ENCODE measurements at regions not wholly inside any gene's neighbourhood (a gene's known extent, or its start where the extent isn't known, plus 50 kb on each side); places are given as distances from the start of the nearest gene placed in this dataset.

- H2AFZ ChIP-seq (ENCODE audit: low read depth, low read length, poor library complexity, severe bottlenecking) = no peak overlapping the region
- H4K20me1 ChIP-seq (ENCODE audit: insufficient read depth) = no peaks in the 10 kb centered on the region
- H3K4me1 ChIP-seq (ENCODE audit: control insufficient read depth in 1 of 2, insufficient read depth in 2 of 2, low read length in 2 of 2) = no peaks in the 10 kb centered on the region
- no peaks in the 10 kb centered on the region for H3K9me2 ChIP-seq (ENCODE audit: insufficient read depth)
- ChIA-PET RAD21 (ENCODE audit: low non-redundant PET in 1 of 2, low total read pairs in 2 of 2, uncharacterized antibody in 2 of 2, unreplicated experiment in 2 of 2) (no interaction called here), CTCF (no interaction called here), POLR2A (no interaction called here)
- no peak overlapping the region for H3K4me3 ChIP-seq (replicated peaks in 1 of 2; ENCODE audit: low read depth in 1 of 2, low read length in 2 of 2)
- no TSS peak for BruUV-seq (replicated peaks)
- peaks cover 10 to 32% of the 10 kb centered on the region in 2 experiments; a peak in 3 of 4 replicates for H3K9me3 ChIP-seq (ENCODE audit: control insufficient read depth in 1 of 2, insufficient read depth in 1 of 2, low read depth in 1 of 2, low read length in 2 of 2)
- intact Hi-C loops (cut with micrococcal nuclease) = no loop called here
- TF ChIP-seq ZNF274 (IDR thresholded peaks at IDR 0.05; ENCODE audit: low read depth, low read length) (no peak), POLR2AphosphoS5 (IDR thresholded peaks at IDR 0.05; ENCODE audit: low read depth, low read length) (no peak), MAX (IDR thresholded peaks at IDR 0.05) (no peak), EGR1 (IDR thresholded peaks at IDR 0.05; ENCODE audit: low read depth) (no peak), SP1 (IDR thresholded peaks at IDR 0.05; ENCODE audit: low read depth) (no peak), ELF1 (IDR thresholded peaks at IDR 0.05; ENCODE audit: borderline replicate concordance, low read depth) (no peak), RAD21 (IDR thresholded peaks at IDR 0.05; ENCODE audit: low read depth) (no peak), ZFX (IDR thresholded peaks at IDR 0.05) (no peak), POLR2A (IDR thresholded peaks at IDR 0.05; ENCODE audit: borderline replicate concordance, extremely low read depth, insufficient read depth, insufficient read length) (no peak), EZH2phosphoT487 (IDR thresholded peaks at IDR 0.05; ENCODE audit: borderline replicate concordance) (no peak), YY1 (IDR thresholded peaks at IDR 0.05; ENCODE audit: extremely low read depth, insufficient replicate concordance, low read depth, low read length) (no peak), JUND (IDR thresholded peaks at IDR 0.05) (no peak), SRF (IDR thresholded peaks at IDR 0.05; ENCODE audit: low read depth) (no peak), FOSL1 (IDR thresholded peaks at IDR 0.05; ENCODE audit: low read depth) (no peak)
- TF ChIP-seq, protein P1, sequence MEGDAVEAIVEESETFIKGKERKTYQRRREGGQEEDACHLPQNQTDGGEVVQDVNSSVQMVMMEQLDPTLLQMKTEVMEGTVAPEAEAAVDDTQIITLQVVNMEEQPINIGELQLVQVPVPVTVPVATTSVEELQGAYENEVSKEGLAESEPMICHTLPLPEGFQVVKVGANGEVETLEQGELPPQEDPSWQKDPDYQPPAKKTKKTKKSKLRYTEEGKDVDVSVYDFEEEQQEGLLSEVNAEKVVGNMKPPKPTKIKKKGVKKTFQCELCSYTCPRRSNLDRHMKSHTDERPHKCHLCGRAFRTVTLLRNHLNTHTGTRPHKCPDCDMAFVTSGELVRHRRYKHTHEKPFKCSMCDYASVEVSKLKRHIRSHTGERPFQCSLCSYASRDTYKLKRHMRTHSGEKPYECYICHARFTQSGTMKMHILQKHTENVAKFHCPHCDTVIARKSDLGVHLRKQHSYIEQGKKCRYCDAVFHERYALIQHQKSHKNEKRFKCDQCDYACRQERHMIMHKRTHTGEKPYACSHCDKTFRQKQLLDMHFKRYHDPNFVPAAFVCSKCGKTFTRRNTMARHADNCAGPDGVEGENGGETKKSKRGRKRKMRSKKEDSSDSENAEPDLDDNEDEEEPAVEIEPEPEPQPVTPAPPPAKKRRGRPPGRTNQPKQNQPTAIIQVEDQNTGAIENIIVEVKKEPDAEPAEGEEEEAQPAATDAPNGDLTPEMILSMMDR (IDR thresholded peaks at IDR 0.05 in 2 of 3, conservative IDR thresholded peaks at IDR 0.05 in 1 of 3; ENCODE audit: borderline replicate concordance in 1 of 3, insufficient read depth in 1 of 3, low read depth in 2 of 3, low read length in 2 of 3) = no peak
- TF ChIP-seq, protein P2, sequence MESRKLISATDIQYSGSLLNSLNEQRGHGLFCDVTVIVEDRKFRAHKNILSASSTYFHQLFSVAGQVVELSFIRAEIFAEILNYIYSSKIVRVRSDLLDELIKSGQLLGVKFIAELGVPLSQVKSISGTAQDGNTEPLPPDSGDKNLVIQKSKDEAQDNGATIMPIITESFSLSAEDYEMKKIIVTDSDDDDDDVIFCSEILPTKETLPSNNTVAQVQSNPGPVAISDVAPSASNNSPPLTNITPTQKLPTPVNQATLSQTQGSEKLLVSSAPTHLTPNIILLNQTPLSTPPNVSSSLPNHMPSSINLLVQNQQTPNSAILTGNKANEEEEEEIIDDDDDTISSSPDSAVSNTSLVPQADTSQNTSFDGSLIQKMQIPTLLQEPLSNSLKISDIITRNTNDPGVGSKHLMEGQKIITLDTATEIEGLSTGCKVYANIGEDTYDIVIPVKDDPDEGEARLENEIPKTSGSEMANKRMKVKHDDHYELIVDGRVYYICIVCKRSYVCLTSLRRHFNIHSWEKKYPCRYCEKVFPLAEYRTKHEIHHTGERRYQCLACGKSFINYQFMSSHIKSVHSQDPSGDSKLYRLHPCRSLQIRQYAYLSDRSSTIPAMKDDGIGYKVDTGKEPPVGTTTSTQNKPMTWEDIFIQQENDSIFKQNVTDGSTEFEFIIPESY (IDR thresholded peaks at IDR 0.05; ENCODE audit: extremely low read depth, insufficient replicate concordance, low read length) = no peak
- TF ChIP-seq, protein P3, sequence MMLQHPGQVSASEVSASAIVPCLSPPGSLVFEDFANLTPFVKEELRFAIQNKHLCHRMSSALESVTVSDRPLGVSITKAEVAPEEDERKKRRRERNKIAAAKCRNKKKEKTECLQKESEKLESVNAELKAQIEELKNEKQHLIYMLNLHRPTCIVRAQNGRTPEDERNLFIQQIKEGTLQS (IDR thresholded peaks at IDR 0.05) = no peak
- no peak overlapping the region for H3K9ac ChIP-seq (ENCODE audit: low read length)
- H3K27ac ChIP-seq (ENCODE audit: low read depth, low read length) = no peak overlapping the region
- H3K36me3 ChIP-seq (ENCODE audit: control insufficient read depth in 1 of 2, insufficient read depth in 2 of 2, low read length in 2 of 2) = no peaks in the 10 kb centered on the region
- H3K79me2 ChIP-seq (ENCODE audit: insufficient read depth, low read length) = no peaks in the 10 kb centered on the region
- DNase-seq (ENCODE audit: low read depth, low spot score) = no peak
- no peak overlapping the region for H3K4me2 ChIP-seq (ENCODE audit: low read length)
- H3K27me3 ChIP-seq (ENCODE audit: insufficient read depth, low read length) = no peaks in the 10 kb centered on the region
- no peak for ATAC-seq
Measured at GRCh38 chr10:109275960-109276359, 647.4 kb downstream of the XPNPEP1 start.

Measured in HCT116 (cell line).